Gastrocnemius medialis (tissue), 4 donors: ENCODE measurements at regions not wholly inside any gene's neighbourhood (a gene's known extent, or its start where the extent isn't known, plus 50 kb on each side); places are given as distances from the start of the nearest gene placed in this dataset.

ENCODE experiments used
- POLR2A ChIP-seq, 2 donors: fragments of 450-650 bp; IDR thresholded peaks; one replicate each; pipeline ENCODE4 v1.6.1; 2017; ENCODE audit warnings: antibody characterized with exemption in 2 of 2, mild to moderate bottlenecking in 2 of 2, moderate library complexity in 2 of 2
- TF ChIP-seq, protein P1 (sequence below), 5 experiments: fragments of 450-650 bp in 3 of 5; fragments of 200-600 bp in 2 of 5; sonication (generic) in 2 of 5; IDR thresholded peaks in 4 of 5; conservative IDR thresholded peaks in 1 of 5; 1 replicate in 4 of 5; 2 replicates in 1 of 5; pipeline ENCODE4 v1.5.1; 2016 to 2019; ENCODE audit warnings: antibody characterized with exemption in 5 of 5, mild to moderate bottlenecking in 3 of 5, moderate library complexity in 3 of 5

DNA sequence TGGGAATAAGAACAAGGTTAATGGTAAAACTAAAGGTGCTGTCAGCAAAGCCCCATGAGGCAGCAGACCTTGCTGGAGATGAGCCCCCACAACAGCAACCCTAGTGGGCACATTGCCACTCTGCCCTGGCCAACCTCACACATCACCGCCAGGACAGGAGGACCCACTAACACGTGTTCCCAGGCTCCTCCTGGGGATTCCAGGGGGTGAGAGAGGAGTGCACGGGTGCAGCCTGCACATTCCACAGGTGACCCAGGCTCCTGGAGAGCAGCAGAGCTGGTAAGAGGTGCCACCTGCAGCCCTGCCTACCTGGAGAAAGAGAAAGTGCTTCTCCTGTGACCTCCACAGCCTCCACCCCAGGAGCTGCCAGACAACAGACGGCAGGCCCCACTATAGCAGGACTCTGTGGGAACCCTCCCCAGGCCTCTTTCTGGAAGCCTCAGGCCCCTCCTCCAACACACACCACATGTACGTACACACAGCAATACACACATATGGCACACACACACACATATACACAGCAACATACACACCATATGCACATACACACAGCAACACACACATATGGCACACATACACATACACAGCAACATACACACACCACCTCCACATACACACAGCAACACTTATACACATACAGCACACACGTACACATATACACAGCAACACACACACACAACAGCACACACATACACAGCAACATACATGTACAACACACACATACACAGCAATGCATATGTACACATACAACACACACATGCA lies 187.1 kb downstream of the GLI2 start:
- TF ChIP-seq, protein P1, sequence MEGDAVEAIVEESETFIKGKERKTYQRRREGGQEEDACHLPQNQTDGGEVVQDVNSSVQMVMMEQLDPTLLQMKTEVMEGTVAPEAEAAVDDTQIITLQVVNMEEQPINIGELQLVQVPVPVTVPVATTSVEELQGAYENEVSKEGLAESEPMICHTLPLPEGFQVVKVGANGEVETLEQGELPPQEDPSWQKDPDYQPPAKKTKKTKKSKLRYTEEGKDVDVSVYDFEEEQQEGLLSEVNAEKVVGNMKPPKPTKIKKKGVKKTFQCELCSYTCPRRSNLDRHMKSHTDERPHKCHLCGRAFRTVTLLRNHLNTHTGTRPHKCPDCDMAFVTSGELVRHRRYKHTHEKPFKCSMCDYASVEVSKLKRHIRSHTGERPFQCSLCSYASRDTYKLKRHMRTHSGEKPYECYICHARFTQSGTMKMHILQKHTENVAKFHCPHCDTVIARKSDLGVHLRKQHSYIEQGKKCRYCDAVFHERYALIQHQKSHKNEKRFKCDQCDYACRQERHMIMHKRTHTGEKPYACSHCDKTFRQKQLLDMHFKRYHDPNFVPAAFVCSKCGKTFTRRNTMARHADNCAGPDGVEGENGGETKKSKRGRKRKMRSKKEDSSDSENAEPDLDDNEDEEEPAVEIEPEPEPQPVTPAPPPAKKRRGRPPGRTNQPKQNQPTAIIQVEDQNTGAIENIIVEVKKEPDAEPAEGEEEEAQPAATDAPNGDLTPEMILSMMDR (IDR thresholded peaks at IDR 0.05 in 4 of 5, conservative IDR thresholded peaks at IDR 0.05 in 1 of 5) = no peak
- TF ChIP-seq POLR2A (IDR thresholded peaks at IDR 0.05) = no peak
